ENCODE measurements at regions not wholly inside any gene's neighbourhood (a gene's known extent, or its start where the extent isn't known, plus 50 kb on each side); places are given as distances from the start of the nearest gene placed in this dataset.

- DNase-seq (ENCODE audit: extremely low spot score), result no peak
- Histone ChIP-seq H3K9me3 (peaks cover 0 to 6% (median 0%) of the 10 kb centered on the region in 4 donors), H3K27ac (replicated peaks in 1 of 4) (peak overlapping the region; percentile 73 to 82 (median 78)), H3K36me3 (no peaks in the 10 kb centered on the region), H3K4me1 (peaks cover 12 to 26% (median 15%) of the 10 kb centered on the region in 4 donors), H3K4me3 (no peak overlapping the region), H3K27me3 (no peaks in the 10 kb centered on the region)
- TF ChIP-seq POLR2AphosphoS5 (IDR thresholded peaks at IDR 0.05) (no peak), CTCF (IDR thresholded peaks at IDR 0.05) (no peak), EP300 (IDR thresholded peaks at IDR 0.05) (no peak), POLR2A (IDR thresholded peaks at IDR 0.05; ENCODE audit: low read depth) (no peak)
- intact Hi-C loops (cut with DNase I), result no loop called here
- 23% methylated on average over 2 of the region's 2 CpGs for WGBS
Measured at GRCh38 chrX:13433298-13433605, 113.4 kb upstream of the ATXN3L start.

DNA sequence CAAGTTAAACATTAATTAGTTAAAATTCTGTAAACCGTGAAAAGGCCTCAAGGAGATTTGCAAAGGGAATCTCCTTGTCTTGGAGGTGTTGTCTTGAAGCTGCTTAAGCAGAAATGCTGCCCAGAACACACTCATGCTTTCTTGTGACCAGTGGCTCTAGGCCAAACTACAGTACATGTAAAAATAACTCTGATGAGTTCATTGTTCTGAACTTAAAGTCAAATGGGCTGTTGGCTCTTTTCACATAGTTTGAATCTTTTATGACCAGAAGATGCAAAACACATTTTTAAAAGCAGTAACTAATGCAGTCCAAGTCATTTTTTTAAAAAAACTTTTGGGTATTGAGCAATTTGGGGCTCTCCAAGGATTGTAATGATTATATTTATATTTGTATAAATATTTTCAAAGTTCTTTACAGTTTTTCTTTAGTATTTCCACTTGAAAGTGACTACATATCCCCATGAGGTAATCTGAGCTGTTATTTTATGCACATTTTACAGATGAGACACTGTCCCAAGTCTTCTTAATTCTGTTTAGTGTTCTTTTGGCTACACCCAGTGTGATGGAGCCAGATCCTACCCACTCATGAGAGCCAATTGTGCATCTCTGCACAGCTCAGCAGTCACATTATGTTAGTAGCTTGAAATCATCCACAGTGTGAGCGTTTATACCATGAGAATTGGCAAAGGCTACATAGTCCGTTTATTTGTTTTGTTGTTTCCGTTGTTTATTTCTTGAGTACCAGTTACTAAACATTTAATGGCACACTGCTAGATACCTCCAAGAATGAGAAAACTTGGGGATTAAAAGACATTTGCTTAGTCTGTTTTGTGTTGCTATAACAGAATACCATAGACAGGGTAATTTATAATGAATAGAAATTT, 112.8 kb upstream of the ATXN3L start:
- peaks cover 12 to 26% (median 15%) of the 10 kb centered on the region in 4 donors for H3K4me1 ChIP-seq
- peak overlapping the region; percentile 73 to 82 (median 78) for H3K27ac ChIP-seq (replicated peaks in 1 of 4)
- H3K27me3 ChIP-seq, result no peaks in the 10 kb centered on the region
- H3K4me3 ChIP-seq, result no peak overlapping the region
- TF ChIP-seq EP300 (IDR thresholded peaks at IDR 0.05) (no peak), CTCF (IDR thresholded peaks at IDR 0.05) (no peak), POLR2A (IDR thresholded peaks at IDR 0.05; ENCODE audit: low read depth) (no peak), POLR2AphosphoS5 (IDR thresholded peaks at IDR 0.05) (peak; percentile 64 to 81)
- H3K36me3 ChIP-seq, result no peaks in the 10 kb centered on the region
- intact Hi-C loops (cut with DNase I), result no loop called here
- DNase-seq (ENCODE audit: extremely low spot score), result no peak
- WGBS, result 60% methylated on average over 4 of the region's 4 CpGs
- peaks cover 0 to 6% (median 0%) of the 10 kb centered on the region in 4 donors for H3K9me3 ChIP-seq

DNA sequence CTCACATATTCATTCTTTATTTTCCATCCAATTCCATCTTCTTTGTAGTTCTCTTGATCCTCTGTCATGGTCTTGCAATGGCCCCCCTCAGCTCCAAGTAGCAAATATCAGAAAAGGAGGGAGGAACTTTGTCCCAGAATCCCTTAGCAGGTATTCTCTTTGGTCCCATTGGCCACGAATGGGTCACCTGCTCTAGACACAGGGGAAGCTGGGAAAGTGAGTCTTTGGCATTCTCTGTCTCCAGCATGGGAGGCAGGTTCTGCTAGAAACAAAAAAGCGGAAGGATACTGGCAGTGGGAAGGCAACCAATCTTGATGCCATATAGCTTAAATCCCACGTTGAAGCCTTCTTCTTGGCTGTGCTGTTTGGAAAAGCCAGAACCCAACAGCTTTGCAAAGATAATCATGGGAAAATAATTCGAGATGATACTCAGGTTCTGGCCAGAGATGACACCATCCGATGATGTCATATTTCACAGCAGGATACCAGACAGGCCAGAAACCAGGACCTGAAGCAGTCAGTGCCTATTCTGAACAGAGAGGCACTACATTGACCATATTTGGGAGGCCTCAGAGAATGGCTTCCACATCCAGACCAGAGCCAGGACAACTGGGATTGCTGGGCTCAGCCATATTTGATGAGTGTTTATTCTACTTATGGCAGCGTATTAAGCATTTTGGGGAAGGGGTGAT, 110.4 kb upstream of the ATXN3L start:
- TF ChIP-seq EP300 (IDR thresholded peaks at IDR 0.05), result no peak
- no peak for TF ChIP-seq POLR2AphosphoS5 (IDR thresholded peaks at IDR 0.05)
- no peak for TF ChIP-seq POLR2A (IDR thresholded peaks at IDR 0.05; ENCODE audit: low read depth)
- TF ChIP-seq CTCF (IDR thresholded peaks at IDR 0.05), result no peak
- intact Hi-C loops (cut with DNase I), result no loop called here
- Histone ChIP-seq H3K9me3 (peaks cover 0 to 8% (median 0%) of the 10 kb centered on the region in 4 donors), H3K4me1 (peaks cover 12 to 26% (median 15%) of the 10 kb centered on the region in 4 donors), H3K27ac (replicated peaks in 1 of 4) (no peak overlapping the region), H3K27me3 (no peaks in the 10 kb centered on the region), H3K4me3 (no peak overlapping the region), H3K36me3 (no peaks in the 10 kb centered on the region)
- WGBS, result 88% methylated on average over 6 of the region's 6 CpGs
- DNase-seq (ENCODE audit: extremely low spot score), result no peak

DNA sequence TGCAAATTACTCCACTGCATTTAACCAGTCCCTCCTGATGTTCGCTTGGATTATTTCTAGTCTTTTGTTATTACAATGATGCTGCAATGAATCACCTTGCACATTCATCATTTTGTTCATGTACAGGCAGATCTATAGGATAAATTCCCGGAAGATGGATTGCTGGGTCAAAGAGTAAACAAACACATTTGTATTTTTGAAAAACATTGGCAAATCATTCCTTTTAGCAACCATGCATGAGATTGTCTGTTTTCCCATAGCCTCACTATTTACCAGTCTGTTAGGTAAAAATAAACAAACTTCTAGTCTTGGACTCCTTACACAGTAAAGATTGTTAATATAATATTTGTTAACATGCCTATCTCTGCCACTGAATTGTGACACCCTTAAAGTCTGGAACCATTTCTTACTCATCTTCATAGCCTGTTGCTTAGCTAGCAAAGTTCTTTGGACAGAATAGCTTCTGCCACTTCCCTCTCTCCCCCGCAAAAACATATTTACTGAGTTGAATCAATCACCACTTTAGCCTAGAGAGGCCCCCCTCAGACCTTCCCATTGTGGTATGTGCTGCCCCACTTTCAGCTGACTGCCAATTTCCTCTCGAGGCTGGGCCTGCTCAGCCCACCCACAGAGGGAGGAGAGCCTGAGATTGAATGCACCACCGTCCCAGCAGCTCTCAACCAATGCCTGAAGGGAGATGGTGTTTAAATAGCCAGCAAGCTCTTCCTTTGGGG, 108.4 kb upstream of the ATXN3L start:
- H3K27me3 ChIP-seq, result no peaks in the 10 kb centered on the region
- intact Hi-C loops (cut with DNase I), result no loop called here
- H3K27ac ChIP-seq (replicated peaks in 1 of 4), result no peak overlapping the region
- H3K9me3 ChIP-seq, result peaks cover 0 to 5% (median 0%) of the 10 kb centered on the region in 4 donors
- 44% methylated on average over 5 of the region's 5 CpGs for WGBS
- H3K36me3 ChIP-seq, result no peaks in the 10 kb centered on the region
- no peak overlapping the region for H3K4me3 ChIP-seq
- H3K4me1 ChIP-seq, result peaks cover 12 to 23% (median 14%) of the 10 kb centered on the region in 4 donors
- TF ChIP-seq EP300 (IDR thresholded peaks at IDR 0.05), result no peak
- TF ChIP-seq POLR2AphosphoS5 (IDR thresholded peaks at IDR 0.05), result no peak
- no peak for TF ChIP-seq CTCF (IDR thresholded peaks at IDR 0.05)
- no peak for TF ChIP-seq POLR2A (IDR thresholded peaks at IDR 0.05; ENCODE audit: low read depth)
- DNase-seq (ENCODE audit: extremely low spot score), result no peak

All from esophagus muscularis mucosa (tissue), 4 donors.